ENCODE measurements at regions not wholly inside any gene's neighbourhood (a gene's known extent, or its start where the extent isn't known, plus 50 kb on each side); places are given as distances from the start of the nearest gene placed in this dataset.

GRCh38 chr10:44056967-44057805 is 327.7 kb downstream of the CXCL12 start:
- ChIA-PET POLR2A (no interaction called here), CTCF (no interaction called here)
- no peak for TF ChIP-seq CTCF (IDR thresholded peaks at IDR 0.05; ENCODE audit: insufficient read depth, low read depth, low read length)
- Histone ChIP-seq H3K36me3 (ENCODE audit: control insufficient read depth, insufficient read depth, low read length) (no peaks in the 10 kb centered on the region), H3K27me3 (ENCODE audit: control insufficient read depth, insufficient read depth, low read length) (no peaks in the 10 kb centered on the region), H3K4me3 (ENCODE audit: low read depth, low read length) (no peak overlapping the region)
- no peak for DNase-seq (ENCODE audit: low read depth)

- CTCF ChIA-PET: interaction anchor here (1.1 kb wide), 1 partner anchor 10 kb away, joined by 4 read pairs; no protein-coding TSS in a partner anchor
- POLR2A ChIA-PET: no interaction called here
- DNase-seq (ENCODE audit: low read depth): no peak
- TF ChIP-seq CTCF (IDR thresholded peaks at IDR 0.05; ENCODE audit: insufficient read depth, low read depth, low read length): peak; percentile 28; the same call in 1 of the 2 replicates
- H3K27me3 ChIP-seq (ENCODE audit: control insufficient read depth, insufficient read depth, low read length): no peaks in the 10 kb centered on the region
- H3K36me3 ChIP-seq (ENCODE audit: control insufficient read depth, insufficient read depth, low read length): no peaks in the 10 kb centered on the region
- no peak overlapping the region for H3K4me3 ChIP-seq (ENCODE audit: low read depth, low read length)
These were observed 328.7 kb downstream of the CXCL12 start for GRCh38 chr10:44056206-44056605.

- no peaks in the 10 kb centered on the region for H3K36me3 ChIP-seq (ENCODE audit: control insufficient read depth, insufficient read depth, low read length)
- H3K27me3 ChIP-seq (ENCODE audit: control insufficient read depth, insufficient read depth, low read length): no peaks in the 10 kb centered on the region
- no peak for TF ChIP-seq CTCF (IDR thresholded peaks at IDR 0.05; ENCODE audit: insufficient read depth, low read depth, low read length)
- no peak for DNase-seq (ENCODE audit: low read depth)
- POLR2A ChIA-PET: no interaction called here
- no peak overlapping the region for H3K4me3 ChIP-seq (ENCODE audit: low read depth, low read length)
- CTCF ChIA-PET: interaction anchor here (1.4 to 1.5 kb wide), 2 partner anchors 8 to 364 kb away, joined by 4 to 5 read pairs; no protein-coding TSS in a partner anchor
These were observed 330.9 kb downstream of the CXCL12 start for GRCh38 chr10:44054046-44054445.

GRCh38 chr10:44053391-44053790 is 331.5 kb downstream of the CXCL12 start:
- ChIA-PET CTCF (interaction anchor here (1.4 to 1.5 kb wide), 2 partner anchors 9 to 363 kb away, joined by 4 to 5 read pairs; no protein-coding TSS in a partner anchor), POLR2A (no interaction called here)
- H3K36me3 ChIP-seq (ENCODE audit: control insufficient read depth, insufficient read depth, low read length): no peaks in the 10 kb centered on the region
- no peak overlapping the region for H3K4me3 ChIP-seq (ENCODE audit: low read depth, low read length)
- no peak for DNase-seq (ENCODE audit: low read depth)
- no peaks in the 10 kb centered on the region for H3K27me3 ChIP-seq (ENCODE audit: control insufficient read depth, insufficient read depth, low read length)
- TF ChIP-seq CTCF (IDR thresholded peaks at IDR 0.05; ENCODE audit: insufficient read depth, low read depth, low read length): no peak

- ChIA-PET POLR2A (no interaction called here), CTCF (interaction anchor here (1.0 to 1.5 kb wide), 2 partner anchors 334 to 362 kb away, joined by 3 to 4 read pairs; no protein-coding TSS in a partner anchor)
- H3K4me3 ChIP-seq (ENCODE audit: low read depth, low read length): no peak overlapping the region
- TF ChIP-seq CTCF (IDR thresholded peaks at IDR 0.05; ENCODE audit: insufficient read depth, low read depth, low read length): no peak
- DNase-seq (ENCODE audit: low read depth): no peak
- no peaks in the 10 kb centered on the region for H3K36me3 ChIP-seq (ENCODE audit: control insufficient read depth, insufficient read depth, low read length)
- H3K27me3 ChIP-seq (ENCODE audit: control insufficient read depth, insufficient read depth, low read length): no peaks in the 10 kb centered on the region
These were observed 333.1 kb downstream of the CXCL12 start for GRCh38 chr10:44051584-44052385.
